Stimulated activated CD4-positive, alpha-beta T cell treated with anti-CD3 and anti-CD28 coated beads, Interleukin-1b, Interleukin-23, amount 100 ng/mL, for 48 hours (primary cell): ENCODE measurements at regions not wholly inside any gene's neighbourhood (a gene's known extent, or its start where the extent isn't known, plus 50 kb on each side); places are given as distances from the start of the nearest gene placed in this dataset.
"Not testable (repeated sequence)": the region's sequence is repeated elsewhere in the genome, so short reads cannot be mapped to it uniquely, and the experiment has no call there.

Experiments used
- DNase-seq: peaks from one replicate; pipeline ENCODE4 v3.0.0-alpha.2; 2020

GRCh38 chr3:18188491-18188890 is 236.6 kb downstream of the SATB1 start:
- no peak for DNase-seq

GRCh38 chr3:18185624-18186023 is 239.5 kb downstream of the SATB1 start:
- no peak for DNase-seq

GRCh38 chr3:18182923-18183322 is 242.2 kb downstream of the SATB1 start:
- not testable (repeated sequence) for DNase-seq

- DNase-seq = no peak
Observed at GRCh38 chr3:18179521-18179920, 245.6 kb downstream of the SATB1 start.

DNA sequence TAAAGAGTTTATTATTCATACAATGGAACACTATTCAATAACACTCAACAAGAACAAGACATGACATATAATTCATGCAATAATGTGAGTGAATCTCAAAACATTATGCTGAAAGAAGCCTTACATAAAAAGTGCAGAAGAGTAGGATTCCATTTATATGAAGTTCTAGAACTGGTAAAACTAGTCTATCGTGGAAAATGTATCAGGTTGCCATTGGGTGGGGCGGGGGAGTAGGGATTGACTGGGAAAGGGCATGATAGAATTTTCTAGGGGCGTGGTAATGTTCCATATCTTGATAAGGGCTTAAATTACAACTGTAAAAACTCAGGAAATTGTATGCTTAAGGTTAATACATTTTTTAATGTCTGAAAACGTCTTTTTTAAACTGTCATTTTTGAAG is 247.9 kb downstream of the SATB1 start:
- no peak for DNase-seq

DNA sequence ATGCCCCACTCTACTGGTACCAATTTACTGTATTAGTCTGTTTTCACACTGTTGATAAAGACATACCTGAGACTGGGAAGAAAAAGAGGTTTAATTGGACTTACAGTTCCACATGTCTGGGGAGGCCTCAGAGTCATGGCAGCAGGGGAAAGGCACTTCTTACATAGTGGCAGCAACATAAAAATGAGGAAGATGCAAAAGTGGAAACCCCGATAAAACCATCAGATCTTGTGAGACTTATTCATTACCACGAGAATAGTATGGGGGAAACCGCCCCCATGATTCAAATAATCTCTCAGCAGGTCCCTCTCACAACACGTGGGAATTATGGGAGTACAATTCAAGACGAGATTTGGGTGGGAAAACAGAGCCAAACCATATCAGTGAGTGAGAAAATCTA is 251.2 kb downstream of the SATB1 start:
- DNase-seq = not testable (repeated sequence)

DNA sequence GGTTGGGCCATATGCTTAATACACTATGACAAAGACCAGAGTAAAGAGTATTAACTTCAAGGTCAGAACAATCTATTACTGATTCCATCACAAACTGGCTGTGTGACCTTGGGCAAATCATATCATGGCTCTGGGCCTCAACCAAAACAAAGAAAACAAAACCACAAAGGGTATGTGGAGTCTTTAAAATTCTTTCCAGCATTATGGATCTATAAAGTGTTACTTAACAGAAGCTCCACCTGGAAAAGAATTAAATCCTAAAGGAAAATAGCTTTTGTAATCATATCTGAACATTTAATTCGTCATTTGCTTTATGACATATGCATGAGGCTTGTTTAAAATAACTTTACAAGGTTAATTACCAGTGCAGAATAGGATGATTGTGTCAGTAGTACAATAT is 265.5 kb downstream of the SATB1 start:
- DNase-seq = no peak

GRCh38 chr3:18153571-18154173 is 271.5 kb downstream of the SATB1 start:
- no peak for DNase-seq

DNA sequence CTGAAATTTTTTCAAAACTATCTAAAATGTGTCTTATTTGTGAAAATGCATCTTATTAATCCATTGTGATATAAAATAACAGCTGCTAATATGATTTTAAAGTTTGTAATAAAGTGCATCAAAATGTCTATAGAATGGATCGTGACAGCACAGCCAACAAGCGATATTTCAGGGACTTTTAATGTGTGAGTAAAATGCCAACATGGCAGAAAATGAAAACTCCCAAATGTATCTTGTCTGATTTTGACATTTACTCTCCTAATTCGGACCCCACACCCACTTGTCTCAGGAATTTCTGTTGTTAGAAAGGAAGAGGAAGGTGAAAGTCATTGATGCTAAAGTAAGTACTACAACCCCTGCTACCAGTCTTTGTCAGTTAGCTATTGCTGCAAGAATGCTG is 273.9 kb downstream of the SATB1 start:
- no peak for DNase-seq

DNA sequence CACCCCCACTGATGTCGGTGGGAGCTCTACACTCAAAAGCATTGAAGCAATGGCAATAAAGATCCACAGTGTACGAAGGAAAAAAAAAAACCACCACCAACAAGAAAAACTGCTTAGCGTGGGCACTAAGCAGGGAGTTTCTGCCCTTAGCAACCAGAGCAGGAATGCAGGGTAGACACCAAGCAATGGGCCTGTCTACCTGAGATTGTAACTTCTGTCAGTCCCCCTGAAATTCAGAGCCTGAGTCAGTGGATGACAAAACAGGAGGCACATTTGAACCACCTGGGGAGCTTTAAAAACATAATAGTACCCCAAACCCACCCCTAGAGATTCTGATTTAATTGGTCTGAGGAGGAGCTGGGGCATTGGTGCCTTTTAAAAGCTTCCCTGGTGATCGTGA is 275.2 kb downstream of the SATB1 start:
- no peak for DNase-seq

- no peak for DNase-seq
Observed at GRCh38 chr3:18149386-18149785, 275.8 kb downstream of the SATB1 start.

DNA sequence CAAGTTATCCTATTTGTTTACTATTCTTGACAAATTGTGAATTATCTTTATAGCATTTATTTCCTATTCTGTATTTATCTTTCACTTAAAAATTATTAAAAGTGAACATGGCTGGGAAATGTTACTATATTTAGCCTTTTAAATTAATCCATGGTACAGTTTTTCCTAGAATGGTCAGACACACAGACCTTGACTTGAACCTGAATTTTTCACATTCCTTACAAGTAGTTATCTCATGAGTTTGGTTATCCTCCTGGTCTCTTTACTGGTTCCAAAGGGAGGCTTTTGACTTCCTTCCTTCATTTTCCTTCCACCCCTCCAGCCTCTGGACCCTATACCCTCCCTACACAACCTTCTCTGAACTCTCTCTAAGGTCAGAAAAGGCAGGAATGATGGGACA is 280.6 kb downstream of the SATB1 start:
- DNase-seq = no peak

GRCh38 chr3:18143258-18143780 is 281.8 kb downstream of the SATB1 start:
- no peak for DNase-seq

- DNase-seq = no peak
Observed at GRCh38 chr3:18137958-18138357, 287.2 kb downstream of the SATB1 start.

- DNase-seq = no peak
Observed at GRCh38 chr3:18135060-18135814, 289.9 kb downstream of the SATB1 start.

- no peak for DNase-seq
Observed at GRCh38 chr3:18134386-18135059, 290.6 kb downstream of the SATB1 start.

DNA sequence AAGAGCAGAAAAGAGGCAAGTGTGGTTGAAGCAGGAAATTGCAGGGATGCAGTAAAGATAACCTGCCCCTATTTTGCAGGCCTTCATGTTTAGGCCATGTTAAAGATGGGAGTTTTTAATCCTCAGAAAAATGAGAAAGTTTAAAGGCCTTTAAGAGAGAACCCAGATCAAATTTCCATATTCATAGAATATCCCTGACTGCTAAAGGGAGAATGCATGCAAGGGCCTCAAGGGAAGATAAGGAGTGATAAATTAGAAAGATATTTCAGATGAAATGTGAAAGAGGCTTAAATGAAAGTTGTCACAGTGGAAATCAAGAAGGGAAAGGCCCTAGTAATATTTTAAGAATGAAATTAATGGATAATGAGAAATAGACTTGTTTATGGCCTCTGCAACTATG is 292.1 kb downstream of the SATB1 start:
- DNase-seq = no peak

GRCh38 chr3:18127859-18128681 is 297.1 kb downstream of the SATB1 start:
- no peak for DNase-seq

DNA sequence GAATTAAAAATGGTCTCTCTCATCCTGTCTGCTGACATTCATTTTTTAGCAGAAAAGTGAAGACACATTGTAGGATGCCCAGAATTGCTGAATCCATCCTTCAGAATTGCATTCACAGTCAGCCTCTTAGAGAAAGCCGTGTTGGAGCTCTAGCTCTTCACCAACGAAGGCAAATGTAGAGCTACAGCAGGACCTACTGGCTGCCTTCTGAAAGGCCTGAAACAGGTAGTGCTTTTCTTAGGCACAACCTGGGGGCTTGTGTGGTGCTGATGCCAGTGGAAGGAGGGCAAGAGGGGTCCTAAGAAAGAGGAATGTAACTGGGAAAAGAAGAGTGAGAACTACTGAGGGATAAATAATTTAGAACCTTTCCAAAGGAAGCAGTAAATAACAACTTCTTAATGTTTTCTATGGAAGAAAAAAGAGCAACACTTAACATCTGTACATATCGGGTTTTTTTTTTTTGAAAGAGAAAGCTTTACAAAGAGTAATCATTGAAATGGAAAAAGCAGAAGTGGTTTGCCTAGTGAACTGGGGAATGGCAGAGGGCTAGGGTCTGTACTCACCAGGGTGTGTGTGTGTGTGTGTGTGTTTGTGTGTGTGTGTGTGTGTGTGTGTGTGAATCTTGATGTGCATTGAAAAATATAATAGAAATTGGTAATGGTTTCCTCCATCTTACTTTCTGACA is 297.8 kb downstream of the SATB1 start:
- DNase-seq = no peak

GRCh38 chr3:18126772-18127171 is 298.4 kb downstream of the SATB1 start:
- no peak for DNase-seq

DNA sequence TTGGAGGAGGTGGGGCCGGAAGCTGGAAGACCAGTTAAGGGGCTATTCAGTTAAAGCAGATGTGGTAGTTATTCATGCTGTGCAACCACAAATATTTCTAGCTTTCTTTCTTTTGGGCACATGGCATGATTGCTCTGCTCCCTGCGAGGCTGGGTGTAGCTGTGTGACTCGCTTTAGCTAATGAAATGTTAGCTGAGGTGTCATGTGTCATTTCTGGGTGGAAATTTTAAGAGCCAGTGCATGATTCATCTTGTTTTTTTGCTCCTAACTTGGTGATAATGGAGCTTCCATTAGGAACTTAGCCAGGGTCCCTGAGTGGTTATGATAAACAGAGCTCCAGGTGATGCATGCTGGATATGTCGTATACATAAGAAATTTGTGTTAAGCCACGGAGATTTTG is 300.6 kb downstream of the SATB1 start:
- no peak for DNase-seq

DNA sequence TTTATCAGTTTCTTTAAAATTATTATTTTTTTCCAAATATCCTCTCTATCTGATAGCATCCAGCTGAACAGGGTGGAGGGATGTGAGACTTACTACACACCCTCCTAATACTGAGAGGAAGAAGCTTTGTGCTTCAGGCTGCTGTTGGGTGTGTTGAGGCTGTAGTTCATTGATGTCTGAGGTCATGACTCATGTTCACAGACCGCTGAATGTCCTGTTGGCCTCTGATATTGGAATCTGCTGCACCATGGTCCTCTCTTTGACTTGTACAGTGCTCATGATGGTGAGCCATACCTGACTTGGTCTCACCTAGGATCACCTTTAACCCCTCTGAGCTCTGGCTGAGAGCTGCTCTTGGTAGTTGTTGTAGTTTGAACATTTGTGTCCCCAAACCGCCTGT is 302.9 kb downstream of the SATB1 start:
- DNase-seq = no peak

DNA sequence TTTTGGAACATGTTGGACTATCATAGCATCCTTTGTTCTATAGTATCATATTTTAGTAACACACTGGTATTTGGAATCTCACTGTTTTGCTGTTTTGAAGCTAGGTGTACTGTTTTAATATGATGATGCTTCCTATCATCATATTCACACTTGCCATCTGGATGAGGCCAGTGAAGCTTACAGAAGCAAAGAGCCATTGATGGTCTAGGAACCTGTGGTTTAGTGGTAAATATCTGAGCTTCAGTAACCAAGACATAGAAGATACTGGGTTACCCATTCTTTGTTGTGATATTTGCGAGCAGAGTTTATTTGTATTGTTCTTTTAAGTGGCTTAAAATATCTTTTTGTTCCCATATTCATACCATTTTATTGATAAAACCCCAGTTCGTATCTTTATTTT is 304.1 kb downstream of the SATB1 start:
- DNase-seq = no peak
